HUDEP-2 (cell line): ENCODE measurements at regions not wholly inside any gene's neighbourhood (a gene's known extent, or its start where the extent isn't known, plus 50 kb on each side); places are given as distances from the start of the nearest gene placed in this dataset.
"Not testable (repeated sequence)": the region's sequence is repeated elsewhere in the genome, so short reads cannot be mapped to it uniquely, and the experiment has no call there.

Source experiments
- DNase-seq, 76 experiments: peaks; one replicate each; lab custom pipeline; 2025; ENCODE audit not compliant: unreplicated experiment in 76 of 76; lab: John Stamatoyannopoulos, UW

DNA sequence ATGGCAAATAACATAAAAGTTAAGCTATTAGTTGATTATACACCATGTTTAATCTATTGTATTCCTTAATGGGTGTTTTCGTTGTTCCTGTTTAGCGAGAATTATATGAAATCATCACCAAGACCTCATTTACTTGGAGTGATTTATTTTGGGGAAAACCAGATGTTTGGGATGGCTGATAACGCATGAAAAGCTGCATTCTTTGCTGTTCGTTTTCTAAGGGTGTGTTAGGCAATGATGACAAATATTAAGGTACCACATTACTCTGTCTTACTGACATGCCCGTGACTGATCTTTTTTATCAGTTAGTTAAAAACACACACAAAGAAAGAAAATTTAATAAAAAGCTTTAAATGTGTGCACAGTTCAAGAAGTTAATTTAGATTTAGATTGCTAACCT, 176.4 kb downstream of the ZFP64 start:
- no peak for DNase-seq

- DNase-seq = no peak
These were observed 179.5 kb downstream of the ZFP64 start for GRCh38 chr20:52012079-52012478.

DNA sequence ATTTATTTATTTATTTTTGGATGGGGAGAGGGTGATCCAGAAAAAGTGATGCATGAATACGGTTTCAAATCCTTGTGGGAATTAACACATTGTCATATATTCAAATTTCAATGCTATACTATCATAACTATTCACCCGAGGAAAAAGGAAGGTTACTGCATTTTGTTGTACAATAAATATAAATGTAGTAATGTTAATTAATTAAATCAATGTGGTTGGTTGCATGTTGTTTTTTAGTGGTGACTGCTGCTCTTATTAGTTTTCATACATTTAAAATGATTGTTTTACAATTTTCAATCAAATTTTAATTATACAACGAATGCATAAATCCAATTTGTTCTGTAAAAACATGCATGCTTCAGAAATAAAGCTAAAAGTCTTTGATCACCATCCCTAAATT, 180.5 kb downstream of the ZFP64 start:
- DNase-seq = no peak

DNA sequence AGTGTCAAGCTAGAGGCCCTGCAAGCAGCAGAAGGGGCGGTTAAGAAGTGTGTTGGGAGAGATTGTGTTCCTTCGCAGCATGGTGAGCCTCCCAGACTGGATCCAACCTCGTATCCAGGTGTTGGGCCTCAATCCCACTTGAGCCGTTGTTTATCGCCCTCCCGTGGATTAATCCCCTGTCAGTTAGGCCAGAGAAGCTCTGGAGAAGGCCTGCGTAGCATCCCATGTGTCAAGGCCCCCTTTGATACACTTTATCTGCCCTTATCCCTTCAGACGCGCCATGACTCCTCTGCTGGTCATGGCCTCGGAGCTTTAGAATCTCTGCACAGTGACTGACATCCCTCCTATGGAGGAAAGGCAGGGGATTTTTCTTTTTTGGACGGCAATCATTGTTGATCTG, 181.0 kb downstream of the ZFP64 start:
- no peak for DNase-seq

DNA sequence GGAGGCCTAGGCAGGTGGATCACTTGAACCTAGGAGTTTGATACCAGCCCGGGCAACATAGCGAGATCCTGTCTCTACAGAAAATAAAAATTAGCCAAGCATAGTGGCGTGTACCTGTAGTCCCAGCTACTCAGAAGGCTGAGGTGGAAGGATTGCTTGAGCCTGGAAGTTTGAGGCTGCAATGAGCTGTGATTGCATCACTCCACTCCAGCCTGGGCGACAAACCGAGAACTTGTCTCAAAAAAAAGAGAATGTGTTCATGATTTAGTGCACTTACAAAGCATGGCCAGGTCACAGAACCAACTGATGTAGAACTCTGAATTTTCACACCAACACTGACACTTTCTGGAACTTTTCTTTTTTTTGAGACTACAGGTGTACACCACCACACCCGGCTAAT, 182.7 kb downstream of the ZFP64 start:
- no peak for DNase-seq

GRCh38 chr20:52004715-52005114, 186.9 kb downstream of the ZFP64 start:
- no peak for DNase-seq

DNA sequence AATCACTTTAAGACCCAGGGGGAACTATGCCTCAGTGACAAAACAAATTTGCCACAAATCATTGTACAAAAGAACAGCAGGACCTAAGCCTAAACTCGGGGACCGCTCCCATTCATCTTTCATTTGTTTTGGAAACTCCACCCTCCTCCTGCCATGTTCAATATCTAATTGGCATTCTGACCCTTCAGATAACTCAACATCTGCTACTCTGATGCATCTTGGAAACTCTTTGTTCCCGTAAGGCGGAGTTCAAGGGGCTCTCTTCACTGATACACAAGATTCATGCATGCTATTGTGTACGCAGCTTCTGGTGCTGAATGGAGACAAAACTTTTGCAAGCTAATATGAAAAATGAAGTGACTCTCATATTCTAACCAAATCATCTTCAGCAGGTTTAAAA, 187.6 kb downstream of the ZFP64 start:
- no peak for DNase-seq

DNA sequence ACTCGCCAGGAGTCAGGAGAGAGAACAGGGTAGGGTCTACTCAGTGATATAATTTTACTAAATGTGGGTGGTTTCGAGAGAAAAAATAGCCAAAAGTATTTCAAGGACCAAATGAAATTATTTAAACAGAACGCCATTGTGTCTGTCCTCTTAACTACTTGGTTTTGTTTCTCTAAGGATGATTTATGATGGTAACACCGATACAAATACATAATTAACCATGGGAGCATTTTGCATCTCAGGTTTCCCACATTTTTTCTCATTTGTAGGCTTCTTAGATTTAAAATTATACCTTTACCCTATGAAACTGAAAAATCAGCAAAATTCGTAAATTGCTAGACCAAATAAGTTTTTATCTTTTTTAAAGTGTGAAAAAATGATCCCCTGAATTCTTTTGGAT, 188.2 kb downstream of the ZFP64 start:
- no peak for DNase-seq

GRCh38 chr20:52001999-52002666, 189.4 kb downstream of the ZFP64 start:
- DNase-seq = no peak

- DNase-seq = not testable (repeated sequence)
These were observed 194.2 kb downstream of the ZFP64 start for GRCh38 chr20:51997281-51997936.

GRCh38 chr20:51995551-51995951, 193.2 kb upstream of the SALL4 start:
- no peak for DNase-seq

DNA sequence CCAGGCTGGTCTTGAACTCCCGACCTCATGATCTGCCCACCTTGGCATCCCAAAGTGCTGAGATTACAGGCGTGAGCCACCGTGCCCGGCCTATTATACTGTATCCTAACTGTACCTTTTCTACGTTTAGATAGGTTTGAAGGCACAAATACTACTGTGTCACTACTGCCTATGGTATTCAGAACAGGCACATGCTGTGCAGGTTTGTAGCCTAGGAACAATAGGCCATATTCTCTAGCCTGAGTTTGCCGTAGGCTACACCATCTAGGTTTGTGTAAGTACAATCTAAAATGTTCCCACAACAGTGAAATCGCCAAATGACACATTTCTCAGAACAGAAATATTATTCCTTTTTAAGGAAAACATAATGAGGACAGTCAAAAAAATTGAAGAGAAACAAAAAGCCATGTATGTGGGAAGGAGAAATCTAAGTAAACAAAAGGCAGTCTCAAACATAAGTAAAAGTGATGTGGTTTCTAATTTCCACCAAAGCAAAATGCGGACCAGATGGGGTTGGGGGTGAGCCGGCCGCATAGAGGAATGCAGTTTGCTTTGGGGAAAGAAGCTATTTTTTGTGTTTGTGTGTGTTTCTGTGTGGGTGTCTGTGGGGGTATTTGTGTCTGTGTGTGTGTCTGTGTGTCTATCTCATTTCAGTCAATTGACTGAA, 192.6 kb upstream of the SALL4 start:
- DNase-seq = no peak

- no peak for DNase-seq
These were observed 185.5 kb upstream of the SALL4 start for GRCh38 chr20:51987812-51988211.

DNA sequence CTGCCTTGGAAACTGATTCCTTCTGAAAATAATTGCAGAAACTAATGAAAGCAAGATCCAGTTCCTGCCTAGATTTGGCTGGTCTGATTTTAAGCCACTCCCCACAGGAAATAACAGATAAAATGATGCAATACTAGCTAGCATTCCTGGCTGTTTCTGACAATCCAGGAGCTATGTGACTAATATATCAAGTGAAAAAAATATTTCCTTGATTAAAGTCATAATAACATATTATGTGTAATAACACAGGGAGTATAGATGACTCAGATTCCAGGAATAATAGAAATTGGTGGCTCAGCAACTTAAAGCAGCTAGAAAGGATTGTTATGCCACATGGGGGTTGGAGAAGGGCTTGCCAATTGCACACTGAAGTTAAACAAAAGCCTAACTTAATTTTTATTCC, 182.7 kb upstream of the SALL4 start:
- DNase-seq = no peak

GRCh38 chr20:51980277-51980676, 178.0 kb upstream of the SALL4 start:
- DNase-seq = no peak

DNA sequence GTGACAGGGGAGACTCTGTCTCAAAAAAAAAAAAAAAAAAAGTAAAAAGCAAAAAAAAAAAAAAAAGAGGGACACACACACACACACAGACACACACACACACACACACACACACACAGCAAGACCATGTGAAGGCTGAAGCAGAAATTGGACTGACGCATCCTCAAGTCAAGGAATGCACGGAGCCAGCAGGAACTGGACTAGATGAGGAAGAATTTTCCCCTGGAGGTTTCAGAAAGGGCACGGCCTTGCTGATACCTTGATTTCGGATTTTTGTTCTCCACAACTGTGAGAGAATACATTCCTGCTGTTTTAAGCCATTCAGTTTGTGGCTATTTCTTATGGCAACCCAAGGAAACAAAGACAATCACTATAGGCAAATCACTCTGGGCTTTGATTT, 176.9 kb upstream of the SALL4 start:
- DNase-seq = no peak

- DNase-seq = peak in 12 of 76 experiments; percentile 4 to 51 (median 14)
These were observed 175.8 kb upstream of the SALL4 start for GRCh38 chr20:51978070-51978501.

GRCh38 chr20:51972056-51972455, 169.7 kb upstream of the SALL4 start:
- no peak for DNase-seq

DNA sequence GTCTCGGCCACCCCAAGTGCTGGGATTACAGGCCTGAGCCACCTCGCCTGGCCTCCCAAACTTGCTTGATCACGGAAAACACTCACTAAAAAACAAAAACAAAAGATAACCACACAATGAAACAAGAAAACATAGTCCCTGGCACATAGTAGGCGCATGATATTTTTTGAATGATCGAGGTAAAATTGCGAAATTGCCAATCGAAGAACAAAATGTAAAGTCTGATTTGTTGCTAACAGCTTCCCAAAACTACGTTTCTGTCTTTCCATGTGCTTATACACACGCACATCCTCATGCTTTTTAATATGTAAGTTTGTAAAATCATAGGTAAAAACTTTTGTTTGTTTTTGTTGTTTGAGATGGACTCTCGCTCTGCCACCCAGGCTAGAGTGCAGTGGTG, 168.5 kb upstream of the SALL4 start:
- DNase-seq = no peak

DNA sequence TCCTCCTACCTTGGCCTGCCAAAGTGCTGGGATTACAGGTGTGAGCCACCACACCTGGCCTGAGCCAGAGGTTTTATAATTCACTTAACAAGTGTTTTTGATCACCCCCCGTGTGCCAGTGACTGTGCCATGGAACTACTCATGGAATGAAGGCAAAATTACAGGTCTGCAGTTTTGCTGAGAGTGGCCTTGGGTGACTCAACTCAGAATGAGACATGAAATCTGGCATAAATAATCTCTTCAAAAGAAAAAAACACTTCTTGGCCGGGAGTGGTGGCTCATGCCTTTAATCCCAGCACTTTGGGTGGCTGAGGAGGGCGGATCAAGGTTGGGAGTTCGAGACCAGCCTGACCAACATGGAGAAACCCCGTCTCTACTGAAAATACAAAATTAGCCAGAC, 166.9 kb upstream of the SALL4 start:
- no peak for DNase-seq

DNA sequence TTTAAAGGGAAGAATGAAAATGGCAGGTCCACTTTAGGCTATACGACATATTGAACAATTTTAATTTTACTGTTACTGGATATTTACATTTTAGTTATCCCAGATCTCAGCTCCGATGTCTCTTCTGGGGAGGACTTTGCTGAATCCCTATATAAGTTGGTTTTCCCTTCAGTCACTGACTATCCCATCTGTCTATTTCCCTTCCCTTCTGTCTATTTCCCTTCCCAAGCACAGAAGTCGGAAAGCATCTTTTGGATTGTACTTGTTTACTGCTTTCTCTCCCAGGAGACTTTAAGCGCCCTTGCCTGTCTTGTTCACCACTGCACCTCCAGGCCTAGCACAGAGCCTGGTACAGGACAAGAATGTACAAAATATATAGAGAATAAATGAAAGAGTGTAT, 165.8 kb upstream of the SALL4 start:
- DNase-seq = no peak
